Esophagus (tissue), 2 donors: ENCODE measurements at regions not wholly inside any gene's neighbourhood (a gene's known extent, or its start where the extent isn't known, plus 50 kb on each side); places are given as distances from the start of the nearest gene placed in this dataset.

ENCODE experiments used
- H3K27ac ChIP-seq, 2 donors: one replicate each; pipeline ENCODE4 v1.5.1; 2013; ENCODE audit warnings: low read depth in 2 of 2, mild to moderate bottlenecking in 2 of 2, inconsistent platforms in 1 of 2, low read length in 1 of 2, moderate library complexity in 1 of 2
- H3K27me3 ChIP-seq, 2 donors: one replicate each; pipeline ENCODE4 v1.6.1; 2013; ENCODE audit warnings: low read length in 2 of 2, control low read depth in 1 of 2, mild to moderate bottlenecking in 1 of 2; ENCODE audit not compliant: insufficient read depth in 2 of 2, control insufficient read depth in 1 of 2
- H3K36me3 ChIP-seq, 2 donors: one replicate each; pipeline ENCODE4 v1.6.1; 2013; ENCODE audit warnings: low read length in 1 of 2; ENCODE audit not compliant: control insufficient read depth in 2 of 2, insufficient read depth in 2 of 2
- H3K4me1 ChIP-seq, 2 donors: one replicate each; pipeline ENCODE4 v1.6.1; 2013; ENCODE audit warnings: low read length in 1 of 2; ENCODE audit not compliant: control insufficient read depth in 2 of 2, insufficient read depth in 2 of 2
- H3K4me3 ChIP-seq, 2 donors: one replicate each; pipeline ENCODE4 v1.5.1; 2013; ENCODE audit warnings: low read length in 2 of 2, mild to moderate bottlenecking in 2 of 2, low read depth in 1 of 2, moderate library complexity in 1 of 2
- H3K9me3 ChIP-seq, 2 donors: one replicate each; pipeline ENCODE4 v1.6.1; 2013; ENCODE audit warnings: mild to moderate bottlenecking in 2 of 2, low read depth in 1 of 2, low read length in 1 of 2, moderate library complexity in 1 of 2; ENCODE audit not compliant: control insufficient read depth in 2 of 2, insufficient read depth in 1 of 2
- WGBS, 2 donors: extraction: QIAGEN DNeasy Blood & Tissue Kit; methylation state at CpG; one replicate each; pipeline ENCODE4 v1.1.7; 2013; 5-methylcytosine and 5-hydroxymethylcytosine counted together
- donor health status: healthy with polysubstance abuse.
- donor health status: Bipolar disorder and iron deficiency.

DNA sequence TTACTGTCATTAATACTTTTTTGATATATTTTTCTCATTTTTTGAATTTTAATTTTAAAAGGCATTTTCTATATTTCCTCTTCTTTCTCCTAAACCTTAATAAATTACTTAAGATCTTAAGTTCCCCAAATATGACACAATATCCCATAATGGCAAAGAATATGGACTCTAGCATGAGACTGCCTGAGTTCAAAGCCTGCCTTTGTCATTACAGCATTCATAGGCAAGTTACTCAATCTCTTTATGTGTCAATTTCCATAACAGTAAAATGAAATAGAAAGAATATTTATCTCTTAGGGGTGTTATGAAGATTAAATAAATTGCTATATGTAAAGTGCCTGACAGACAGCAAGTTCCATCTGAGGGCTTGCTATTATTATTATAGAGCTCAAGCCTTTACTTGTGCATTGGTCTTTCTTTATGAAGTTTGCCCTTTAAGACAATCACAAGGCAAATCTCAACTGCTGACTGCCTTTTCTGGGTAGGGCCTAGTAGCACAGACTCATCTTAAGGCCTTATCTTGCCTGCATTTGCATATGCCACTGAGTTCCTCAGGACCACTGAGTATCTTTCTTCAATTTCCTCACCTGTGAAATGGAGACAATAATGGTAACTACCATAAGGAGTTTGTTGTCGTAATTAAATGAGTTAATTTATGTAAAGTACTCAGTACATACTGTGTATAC, 231.0 kb downstream of the NRIP1 start:
- Histone ChIP-seq H3K9me3 (no peaks in the 10 kb centered on the region), H3K36me3 (no peaks in the 10 kb centered on the region), H3K27me3 (no peaks in the 10 kb centered on the region), H3K4me1 (no peaks in the 10 kb centered on the region), H3K4me3 (no peak overlapping the region), H3K27ac (no peak overlapping the region)
- 51 to 100% methylated on average over 1 of the region's 1 CpG for WGBS, 2 donors

DNA sequence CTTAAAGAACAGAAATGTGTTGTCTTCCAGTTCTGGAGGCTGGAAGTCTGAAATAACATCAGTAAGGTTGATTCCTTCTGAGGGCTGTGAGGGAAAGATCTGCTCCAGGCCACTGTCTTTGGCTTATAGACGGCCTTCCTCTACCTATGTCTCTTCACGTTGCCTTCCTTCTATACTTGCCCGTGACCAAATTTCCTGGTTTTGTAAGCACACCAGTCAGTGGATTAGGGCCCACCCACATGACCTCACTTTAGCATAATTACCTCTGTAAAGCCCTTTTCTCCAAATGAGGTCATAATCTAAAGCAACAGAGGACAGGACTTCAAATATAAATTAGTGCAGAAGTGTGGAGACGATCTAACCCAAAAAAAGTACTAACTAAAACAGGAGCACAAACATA, 231.6 kb downstream of the NRIP1 start:
- H3K36me3 ChIP-seq = no peaks in the 10 kb centered on the region
- H3K4me1 ChIP-seq = no peaks in the 10 kb centered on the region
- no peaks in the 10 kb centered on the region for H3K27me3 ChIP-seq
- H3K27ac ChIP-seq = no peak overlapping the region
- H3K4me3 ChIP-seq = no peak overlapping the region
- 90 to 97% methylated on average over 4 of the region's 4 CpGs for WGBS, 2 donors
- no peaks in the 10 kb centered on the region for H3K9me3 ChIP-seq

DNA sequence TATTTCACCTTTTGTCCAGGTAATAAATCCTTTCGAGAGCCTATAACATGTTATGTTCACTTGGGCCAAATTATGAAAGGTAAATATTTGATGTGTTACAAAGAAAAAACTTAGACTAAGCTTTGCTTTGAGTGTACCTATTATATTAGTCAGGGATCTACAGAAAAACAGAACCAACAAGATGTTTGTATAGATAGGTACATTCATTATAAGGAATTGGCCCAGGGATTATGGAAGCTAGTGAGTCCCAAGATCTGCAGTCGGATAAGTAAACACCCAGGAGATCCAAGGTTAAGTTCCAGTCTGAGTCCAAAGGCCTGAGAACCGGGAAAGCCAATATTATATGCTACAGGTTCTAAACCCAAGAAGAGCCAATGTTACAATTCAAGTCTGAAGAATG, 234.5 kb downstream of the NRIP1 start:
- WGBS, 2 donors = 64 to 78% methylated on average over 3 of the region's 3 CpGs

DNA sequence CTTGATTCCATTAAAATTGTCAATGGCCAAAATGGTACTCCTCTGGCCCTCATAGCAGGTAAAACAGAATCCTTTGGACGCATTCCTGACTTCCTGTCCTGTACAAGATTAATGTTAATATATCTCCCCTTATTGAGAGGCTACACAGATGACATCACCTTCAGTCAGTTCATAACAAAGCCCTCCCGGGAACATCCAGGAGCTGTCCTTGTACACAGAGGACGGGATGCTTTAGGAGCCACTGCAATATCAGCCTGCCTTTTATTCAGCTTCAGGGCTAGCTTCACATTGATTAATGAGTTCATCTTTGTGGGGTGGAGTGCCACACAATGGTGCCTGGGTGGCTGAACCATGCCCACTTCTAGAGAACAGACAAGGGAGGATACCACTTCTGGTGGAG, 235.1 kb downstream of the NRIP1 start:
- H3K27ac ChIP-seq = no peak overlapping the region
- no peaks in the 10 kb centered on the region for H3K4me1 ChIP-seq
- H3K4me3 ChIP-seq = no peak overlapping the region
- H3K36me3 ChIP-seq = no peaks in the 10 kb centered on the region
- H3K27me3 ChIP-seq = no peaks in the 10 kb centered on the region
- WGBS, 2 donors = 86 to 91% methylated on average over 3 of the region's 3 CpGs
- H3K9me3 ChIP-seq = no peaks in the 10 kb centered on the region

More for the DNA sequence above, 234.5 kb downstream of the NRIP1 start:
- H3K27ac ChIP-seq = no peak overlapping the region
- no peaks in the 10 kb centered on the region for H3K4me1 ChIP-seq
- no peaks in the 10 kb centered on the region for H3K36me3 ChIP-seq
- H3K9me3 ChIP-seq = no peaks in the 10 kb centered on the region
- H3K27me3 ChIP-seq = no peaks in the 10 kb centered on the region
- H3K4me3 ChIP-seq = no peak overlapping the region

DNA sequence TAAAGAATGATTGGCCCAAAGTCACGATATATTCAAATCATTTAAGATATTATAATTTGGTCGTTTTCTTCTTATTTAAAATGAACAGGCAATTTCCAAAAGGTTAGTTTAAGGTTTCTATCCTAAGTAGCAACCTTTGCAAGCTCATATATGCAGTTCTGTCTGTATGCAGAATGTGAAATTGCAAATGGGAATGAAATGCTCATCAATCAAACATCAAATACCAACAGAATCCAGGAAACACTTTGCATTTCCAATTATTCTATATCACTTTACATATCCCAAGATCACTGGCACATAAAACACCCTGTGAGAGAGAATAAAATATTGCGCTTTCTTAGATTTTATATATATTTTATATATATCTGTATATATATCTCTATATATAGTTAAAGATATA, 237.3 kb downstream of the NRIP1 start:
- Histone ChIP-seq H3K9me3 (no peaks in the 10 kb centered on the region), H3K27ac (no peak overlapping the region), H3K27me3 (no peaks in the 10 kb centered on the region), H3K4me1 (no peaks in the 10 kb centered on the region), H3K4me3 (no peak overlapping the region), H3K36me3 (no peaks in the 10 kb centered on the region)
- WGBS, 2 donors = 80 to 85% methylated on average over 3 of the region's 3 CpGs

DNA sequence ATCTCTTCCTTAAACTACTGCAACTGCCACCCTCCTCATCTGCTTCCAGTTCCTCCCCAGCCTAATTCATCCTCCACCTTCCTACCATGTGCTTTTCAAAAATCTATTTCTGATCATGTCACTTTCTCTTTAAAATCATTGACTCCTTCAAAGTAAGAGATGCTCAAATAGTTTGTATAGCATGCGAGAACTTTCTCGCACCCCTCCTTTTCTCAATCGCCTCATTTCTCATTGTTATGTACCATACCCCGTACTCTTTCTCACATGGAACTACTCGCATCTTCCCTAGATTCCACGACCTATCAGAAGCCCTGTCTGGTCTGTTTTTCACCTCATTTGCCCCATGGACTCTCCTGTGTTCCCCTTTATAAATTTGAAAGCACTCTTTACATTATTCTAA, 238.2 kb downstream of the NRIP1 start:
- H3K27ac ChIP-seq = no peak overlapping the region
- H3K9me3 ChIP-seq = no peaks in the 10 kb centered on the region
- 89 to 90% methylated on average over 6 of the region's 6 CpGs for WGBS, 2 donors
- no peaks in the 10 kb centered on the region for H3K36me3 ChIP-seq
- H3K4me3 ChIP-seq = no peak overlapping the region
- H3K27me3 ChIP-seq = no peaks in the 10 kb centered on the region
- no peaks in the 10 kb centered on the region for H3K4me1 ChIP-seq

DNA sequence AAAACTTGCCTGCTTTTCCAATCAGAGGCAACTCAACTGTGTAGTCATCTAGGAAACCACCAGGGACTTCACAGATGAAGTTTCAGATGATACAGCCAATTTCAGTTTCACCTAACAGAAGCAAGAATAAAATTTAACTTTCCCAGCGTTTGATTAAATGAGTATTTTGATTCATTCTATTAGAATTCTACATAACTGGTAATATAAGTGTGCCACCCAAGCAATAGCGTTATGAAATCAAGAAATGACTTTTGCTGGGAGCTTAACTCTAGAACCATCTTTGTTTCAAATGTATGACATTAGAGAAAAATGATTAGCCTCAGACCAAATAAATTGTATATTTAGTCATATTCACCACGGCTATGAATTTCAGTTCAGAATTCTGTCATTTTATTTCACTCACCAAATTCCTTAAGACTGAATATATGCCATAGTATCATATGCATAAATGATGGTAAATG, 239.3 kb downstream of the NRIP1 start:
- WGBS, 2 donors = 78 to 80% methylated on average over 3 of the region's 3 CpGs
- H3K4me1 ChIP-seq = no peaks in the 10 kb centered on the region
- no peaks in the 10 kb centered on the region for H3K36me3 ChIP-seq
- H3K9me3 ChIP-seq = no peaks in the 10 kb centered on the region
- H3K27me3 ChIP-seq = no peaks in the 10 kb centered on the region
- H3K4me3 ChIP-seq = no peak overlapping the region
- no peak overlapping the region for H3K27ac ChIP-seq

DNA sequence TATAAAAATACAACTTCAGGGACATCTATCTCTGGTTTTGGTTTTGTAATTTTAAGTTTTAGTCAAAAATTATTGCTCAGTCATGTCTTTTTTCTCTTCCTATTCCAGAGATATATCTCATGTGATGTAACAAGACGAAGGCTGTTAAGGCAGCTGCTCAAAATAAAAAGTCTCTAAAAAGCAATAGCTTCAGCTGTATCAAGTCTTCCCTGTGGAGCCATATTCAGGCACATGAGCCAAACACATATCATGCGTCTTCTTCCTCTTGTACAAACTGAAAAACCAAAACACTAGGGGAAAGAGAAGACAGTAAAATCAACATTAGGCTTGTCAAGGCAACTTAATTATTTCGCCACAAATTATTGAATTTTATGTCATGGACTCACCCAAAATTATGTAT, 240.7 kb downstream of the NRIP1 start:
- Histone ChIP-seq H3K9me3 (no peaks in the 10 kb centered on the region), H3K4me1 (no peaks in the 10 kb centered on the region), H3K27me3 (no peaks in the 10 kb centered on the region), H3K36me3 (no peaks in the 10 kb centered on the region), H3K4me3 (no peak overlapping the region), H3K27ac (no peak overlapping the region)
- 92 to 95% methylated on average over 3 of the region's 3 CpGs for WGBS, 2 donors

DNA sequence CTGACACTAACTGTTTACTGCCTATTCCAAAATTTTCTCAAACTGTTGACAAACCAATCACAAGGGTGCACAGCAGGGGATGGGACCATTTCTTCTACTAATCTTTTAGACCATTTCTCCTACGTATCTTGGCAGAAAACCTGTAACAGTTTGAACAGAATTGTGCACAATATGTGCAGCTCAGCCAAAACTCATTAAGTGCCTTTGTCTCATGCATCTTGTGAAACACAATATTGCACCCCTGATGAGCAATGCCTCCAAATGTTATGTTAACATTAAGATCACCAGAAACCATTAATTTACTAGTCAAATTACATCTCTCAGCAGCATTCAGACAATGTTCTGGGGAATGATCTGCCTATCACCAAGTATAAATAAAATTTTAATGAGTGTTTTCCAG, 247.5 kb downstream of the NRIP1 start:
- H3K27me3 ChIP-seq = no peaks in the 10 kb centered on the region
- no peaks in the 10 kb centered on the region for H3K36me3 ChIP-seq
- WGBS, 2 donors = 49 to 59% methylated on average over 1 of the region's 1 CpG

DNA sequence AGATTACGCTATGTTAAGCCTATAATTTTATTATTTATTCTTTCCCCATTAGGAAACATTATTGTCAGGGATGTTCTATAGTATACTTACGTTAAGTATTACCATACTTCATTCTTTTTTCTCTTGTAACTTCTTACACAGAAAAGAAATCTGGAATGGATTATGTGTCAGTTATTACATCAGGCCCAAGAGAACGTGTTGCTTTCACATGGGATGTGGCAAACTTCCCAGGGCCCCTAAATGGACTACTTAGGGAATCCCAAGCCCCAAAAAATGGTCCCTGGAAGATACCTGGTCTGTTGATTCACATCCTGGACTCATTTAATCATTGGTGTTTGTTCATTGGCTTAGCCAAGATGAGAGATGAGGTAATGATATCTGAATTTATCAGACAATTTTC, 249.8 kb downstream of the NRIP1 start:
- Histone ChIP-seq H3K36me3 (no peaks in the 10 kb centered on the region), H3K4me3 (no peak overlapping the region)

More for the DNA sequence above, 247.5 kb downstream of the NRIP1 start:
- no peaks in the 10 kb centered on the region for H3K4me1 ChIP-seq
- H3K27ac ChIP-seq = no peak overlapping the region
- H3K4me3 ChIP-seq = no peak overlapping the region
- no peaks in the 10 kb centered on the region for H3K9me3 ChIP-seq

More for the DNA sequence above, 249.8 kb downstream of the NRIP1 start:
- no peaks in the 10 kb centered on the region for H3K4me1 ChIP-seq
- no peaks in the 10 kb centered on the region for H3K9me3 ChIP-seq
- WGBS, 2 donors = 78 to 84% methylated on average over 3 of the region's 3 CpGs
- no peaks in the 10 kb centered on the region for H3K27me3 ChIP-seq
- H3K27ac ChIP-seq = no peak overlapping the region
